Parathyroid adenoma (tissue), 2 donors: ENCODE measurements at regions not wholly inside any gene's neighbourhood (a gene's known extent, or its start where the extent isn't known, plus 50 kb on each side); places are given as distances from the start of the nearest gene placed in this dataset.

Experiments
- H2AFZ ChIP-seq: fragments of 300-600 bp; sonication (generic); one replicate; pipeline ENCODE4 v1.7.0; 2017; ENCODE audit warnings: antibody characterized with exemption, mild to moderate bottlenecking
- H3K27ac ChIP-seq: fragments of 300-600 bp; sonication (generic); one replicate; pipeline ENCODE4 v1.7.0; 2017
- H3K27me3 ChIP-seq: fragments of 300-600 bp; sonication (generic); one replicate; pipeline ENCODE4 v1.7.0; 2017; ENCODE audit warnings: low read length; ENCODE audit not compliant: control insufficient read depth, insufficient read depth
- H3K36me3 ChIP-seq: fragments of 300-600 bp; sonication (generic); one replicate; pipeline ENCODE4 v1.7.0; 2017; ENCODE audit warnings: low read length; ENCODE audit not compliant: control insufficient read depth, insufficient read depth
- H3K4me1 ChIP-seq: fragments of 300-600 bp; sonication (generic); one replicate; pipeline ENCODE4 v1.7.0; 2017; ENCODE audit warnings: control low read depth
- H3K4me2 ChIP-seq: fragments of 300-600 bp; sonication (generic); one replicate; pipeline ENCODE4 v1.7.0; 2017; ENCODE audit warnings: low read length
- H3K4me3 ChIP-seq: fragments of 300-600 bp; sonication (generic); one replicate; pipeline ENCODE4 v1.7.0; 2017; ENCODE audit warnings: low read depth, low read length
- H3K79me2 ChIP-seq: fragments of 300-600 bp; sonication (generic); one replicate; pipeline ENCODE4 v1.7.0; 2017; ENCODE audit warnings: control low read depth
- H3K9ac ChIP-seq: fragments of 300-600 bp; sonication (generic); one replicate; pipeline ENCODE4 v1.7.0; 2017; ENCODE audit warnings: mild to moderate bottlenecking
- H3K9me3 ChIP-seq: fragments of 300-600 bp; sonication (generic); one replicate; pipeline ENCODE4 v1.7.0; 2017; ENCODE audit warnings: low read length; ENCODE audit not compliant: control insufficient read depth
- CTCF ChIP-seq: fragments of 300-600 bp; sonication (generic); IDR thresholded peaks from one replicate; pipeline ENCODE4 v1.7.0; 2017; ENCODE audit warnings: antibody characterized with exemption, mild to moderate bottlenecking
- donor health status: primary hyperparathyroidism.

- Histone ChIP-seq H3K79me2 (no peaks in the 10 kb centered on the region), H3K9me3 (no peaks in the 10 kb centered on the region), H3K36me3 (no peaks in the 10 kb centered on the region), H3K27me3 (no peaks in the 10 kb centered on the region), H3K4me2 (no peak overlapping the region), H3K4me3 (no peak overlapping the region), H3K27ac (no peak overlapping the region), H3K9ac (no peak overlapping the region), H3K4me1 (no peaks in the 10 kb centered on the region), H2AFZ (no peak overlapping the region)
- no peak for TF ChIP-seq CTCF
Observed at GRCh38 chr4:45946699-45947098, 177.2 kb downstream of the GABRG1 start.

- no peak for TF ChIP-seq CTCF
- no peaks in the 10 kb centered on the region for H3K36me3 ChIP-seq
Observed at GRCh38 chr4:45944000-45944399, 179.9 kb downstream of the GABRG1 start.

GRCh38 chr4:45939056-45939455, 184.8 kb downstream of the GABRG1 start:
- Histone ChIP-seq H2AFZ (no peak overlapping the region), H3K4me3 (no peak overlapping the region), H3K4me2 (no peak overlapping the region), H3K9me3 (no peaks in the 10 kb centered on the region), H3K79me2 (no peaks in the 10 kb centered on the region), H3K27me3 (no peaks in the 10 kb centered on the region), H3K4me1 (no peaks in the 10 kb centered on the region), H3K9ac (no peak overlapping the region), H3K27ac (no peak overlapping the region), H3K36me3 (no peaks in the 10 kb centered on the region)
- TF ChIP-seq CTCF, result no peak

More at GRCh38 chr4:45944000-45944399, 179.9 kb downstream of the GABRG1 start:
- Histone ChIP-seq H3K9ac (no peak overlapping the region), H3K27ac (no peak overlapping the region), H2AFZ (no peak overlapping the region), H3K27me3 (no peaks in the 10 kb centered on the region), H3K4me3 (no peak overlapping the region), H3K9me3 (no peaks in the 10 kb centered on the region), H3K79me2 (no peaks in the 10 kb centered on the region), H3K4me2 (no peak overlapping the region), H3K4me1 (no peaks in the 10 kb centered on the region)

- no peak overlapping the region for H2AFZ ChIP-seq
- TF ChIP-seq CTCF, result no peak
- H3K27ac ChIP-seq, result no peak overlapping the region
- H3K9me3 ChIP-seq, result no peaks in the 10 kb centered on the region
- H3K36me3 ChIP-seq, result no peaks in the 10 kb centered on the region
- no peak overlapping the region for H3K9ac ChIP-seq
- H3K4me2 ChIP-seq, result no peak overlapping the region
- no peak overlapping the region for H3K4me3 ChIP-seq
- H3K4me1 ChIP-seq, result no peaks in the 10 kb centered on the region
- no peaks in the 10 kb centered on the region for H3K27me3 ChIP-seq
- H3K79me2 ChIP-seq, result no peaks in the 10 kb centered on the region
Observed at GRCh38 chr4:45931154-45931553, 192.7 kb downstream of the GABRG1 start.

GRCh38 chr4:45927641-45928040, 196.2 kb downstream of the GABRG1 start:
- Histone ChIP-seq H3K27ac (no peak overlapping the region), H3K4me3 (no peak overlapping the region), H3K9ac (no peak overlapping the region), H3K4me1 (no peaks in the 10 kb centered on the region), H3K36me3 (no peaks in the 10 kb centered on the region), H2AFZ (no peak overlapping the region), H3K4me2 (no peak overlapping the region), H3K27me3 (no peaks in the 10 kb centered on the region), H3K79me2 (no peaks in the 10 kb centered on the region), H3K9me3 (no peaks in the 10 kb centered on the region)
- no peak for TF ChIP-seq CTCF
